CD4-positive, alpha-beta T cell (primary cell): ENCODE measurements at regions not wholly inside any gene's neighbourhood (a gene's known extent, or its start where the extent isn't known, plus 50 kb on each side); places are given as distances from the start of the nearest gene placed in this dataset.

Experiments used
- ATAC-seq: fragments of 200-7000 bp; cut with Tn5 transposase; one replicate; pipeline ENCODE4 v1.10.0; 2022; ENCODE audit warnings: mild to moderate bottlenecking; ENCODE audit not compliant: poor library complexity
- CTCF ChIA-PET: fragments of 350-600 bp; sonication (Branson Sonifier 250); formaldehyde crosslinking; loops from one replicate; lab custom pipeline; 2021; ENCODE audit warnings: antibody characterized with exemption, inconsistent platforms; lab: Charles Lee
- POLR2A ChIA-PET: fragments of 350-600 bp; sonication (Branson Sonifier 250); formaldehyde crosslinking; loops from one replicate; lab custom pipeline; 2021; ENCODE audit warnings: antibody characterized with exemption, inconsistent platforms; lab: Charles Lee
- DNase-seq, 14 experiments: peaks; one replicate each; pipeline ENCODE4 v3.0.0-alpha.2; 2013 to 2020; ENCODE audit warnings: mixed read lengths in 2 of 14
- H3K27ac ChIP-seq, 2 donors: one replicate each; pipeline versions ENCODE4 v1.5.1 to v1.7.0; 2013; ENCODE audit warnings: low read length in 2 of 2, low read depth in 1 of 2, mild to moderate bottlenecking in 1 of 2
- H3K27me3 ChIP-seq, 2 experiments: 1 replicate in 1 of 2; 2 replicates in 1 of 2; pipeline versions ENCODE4 v1.6.1 to v1.7.0; 2013; ENCODE audit warnings: low read length in 2 of 2, control low read depth in 1 of 2, mild to moderate bottlenecking in 1 of 2, moderate library complexity in 1 of 2; ENCODE audit not compliant: insufficient read depth in 2 of 2, control insufficient read depth in 1 of 2
- H3K36me3 ChIP-seq: one replicate; pipeline ENCODE4 v1.6.1; 2013; ENCODE audit warnings: low read length, control low read depth; ENCODE audit not compliant: insufficient read depth
- H3K4me1 ChIP-seq: one replicate; pipeline ENCODE4 v1.6.1; 2013; ENCODE audit warnings: low read length, control low read depth; ENCODE audit not compliant: insufficient read depth
- H3K4me3 ChIP-seq: one replicate; pipeline ENCODE4 v1.5.1; 2013; ENCODE audit warnings: mild to moderate bottlenecking, low read length, moderate library complexity
- H3K9me3 ChIP-seq, 2 experiments: 1 replicate in 1 of 2; 2 replicates in 1 of 2; pipeline versions ENCODE4 v1.6.1 to v1.7.0; 2013; ENCODE audit warnings: low read length in 2 of 2, mild to moderate bottlenecking in 2 of 2, control low read depth in 1 of 2, moderate library complexity in 1 of 2; ENCODE audit not compliant: control insufficient read depth in 1 of 2, insufficient read depth in 1 of 2
- H3K27ac Mint-ChIP-seq: one replicate; pipeline ENCODE4 v1.8.0; 2020; ENCODE audit warnings: mixed read lengths
- H3K27me3 Mint-ChIP-seq: one replicate; pipeline ENCODE4 v1.8.0; 2021; ENCODE audit warnings: mixed read lengths
- H3K36me3 Mint-ChIP-seq: one replicate; pipeline ENCODE4 v1.8.0; 2021; ENCODE audit warnings: low read depth, mixed read lengths
- H3K4me1 Mint-ChIP-seq: one replicate; pipeline ENCODE4 v1.8.0; 2021; ENCODE audit warnings: low read depth, mixed read lengths
- H3K4me3 Mint-ChIP-seq: one replicate; pipeline ENCODE4 v1.8.0; 2020; ENCODE audit warnings: mild to moderate bottlenecking, mixed read lengths
- H3K9me3 Mint-ChIP-seq: one replicate; pipeline ENCODE4 v1.8.0; 2020; ENCODE audit warnings: mixed read lengths
- CTCF ChIP-seq: fragments of 200-600 bp; IDR thresholded peaks from one replicate; pipeline ENCODE4 v1.8.0; 2022; ENCODE audit warnings: antibody characterized with exemption, mild to moderate bottlenecking
- intact Hi-C, 2 experiments: fragments of 100-400 bp; cut with DNase I in 1 of 2; cut with micrococcal nuclease in 1 of 2; formaldehyde crosslinking; loops; one replicate each; pipeline versions ENCODE4 v1.15.1 to v1.9.0; 2023 to 2025; cut with DNase I, micrococcal nuclease

- CTCF ChIA-PET, result no interaction called here
- Mint-ChIP-seq H3K4me1 (no peaks in the 10 kb centered on the region), H3K27me3 (no peaks in the 10 kb centered on the region), H3K27ac (no peak overlapping the region), H3K4me3 (no peak overlapping the region), H3K9me3 (peaks cover 13% of the 10 kb centered on the region), H3K36me3 (no peaks in the 10 kb centered on the region)
- DNase-seq (no peak), ATAC-seq (no peak)
- H3K9me3 ChIP-seq, result peaks cover 0 to 12% of the 10 kb centered on the region in 2 experiments
- H3K4me1 ChIP-seq, result no peaks in the 10 kb centered on the region
- POLR2A ChIA-PET, result no interaction called here
- intact Hi-C loops, result no loop called here
- TF ChIP-seq CTCF, result no peak
- no peak overlapping the region for H3K4me3 ChIP-seq
- H3K27ac ChIP-seq, result no peak overlapping the region
- H3K36me3 ChIP-seq, result no peaks in the 10 kb centered on the region
- H3K27me3 ChIP-seq, result no peaks in the 10 kb centered on the region
These were observed 542.3 kb downstream of the CYLC2 start for GRCh38 chr9:103537426-103537825.

GRCh38 chr9:103545260-103545659 lies 548.8 kb upstream of the SMC2 start:
- ATAC-seq, result no peak
- H3K4me1 Mint-ChIP-seq, result no peaks in the 10 kb centered on the region
- no peak for DNase-seq
- intact Hi-C loops, result no loop called here
- TF ChIP-seq CTCF, result no peak
- Histone ChIP-seq H3K4me3 (no peak overlapping the region), H3K36me3 (no peaks in the 10 kb centered on the region), H3K27ac (no peak overlapping the region), H3K27me3 (no peaks in the 10 kb centered on the region), H3K9me3 (no peaks in the 10 kb centered on the region), H3K4me1 (no peaks in the 10 kb centered on the region)
- peaks cover 7% of the 10 kb centered on the region for H3K9me3 Mint-ChIP-seq
- H3K4me3 Mint-ChIP-seq, result no peak overlapping the region
- CTCF ChIA-PET, result no interaction called here
- H3K36me3 Mint-ChIP-seq, result no peaks in the 10 kb centered on the region
- POLR2A ChIA-PET, result no interaction called here
- no peaks in the 10 kb centered on the region for H3K27me3 Mint-ChIP-seq
- H3K27ac Mint-ChIP-seq, result no peak overlapping the region

GRCh38 chr9:103552712-103553111 lies 541.4 kb upstream of the SMC2 start:
- Mint-ChIP-seq H3K9me3 (peaks cover 5% of the 10 kb centered on the region), H3K4me1 (no peaks in the 10 kb centered on the region), H3K27ac (no peak overlapping the region), H3K4me3 (no peak overlapping the region), H3K36me3 (no peaks in the 10 kb centered on the region), H3K27me3 (no peaks in the 10 kb centered on the region)
- Histone ChIP-seq H3K36me3 (no peaks in the 10 kb centered on the region), H3K4me1 (no peaks in the 10 kb centered on the region), H3K9me3 (peaks cover 0 to 9% of the 10 kb centered on the region in 2 experiments), H3K4me3 (no peak overlapping the region), H3K27ac (no peak overlapping the region), H3K27me3 (no peaks in the 10 kb centered on the region)
- no peak for TF ChIP-seq CTCF
- intact Hi-C loops, result no loop called here
- ATAC-seq (no peak), DNase-seq (no peak)
- CTCF ChIA-PET, result no interaction called here
- POLR2A ChIA-PET, result no interaction called here
